ENCODE measurements at regions not wholly inside any gene's neighbourhood (a gene's known extent, or its start where the extent isn't known, plus 50 kb on each side); places are given as distances from the start of the nearest gene placed in this dataset.

DNA sequence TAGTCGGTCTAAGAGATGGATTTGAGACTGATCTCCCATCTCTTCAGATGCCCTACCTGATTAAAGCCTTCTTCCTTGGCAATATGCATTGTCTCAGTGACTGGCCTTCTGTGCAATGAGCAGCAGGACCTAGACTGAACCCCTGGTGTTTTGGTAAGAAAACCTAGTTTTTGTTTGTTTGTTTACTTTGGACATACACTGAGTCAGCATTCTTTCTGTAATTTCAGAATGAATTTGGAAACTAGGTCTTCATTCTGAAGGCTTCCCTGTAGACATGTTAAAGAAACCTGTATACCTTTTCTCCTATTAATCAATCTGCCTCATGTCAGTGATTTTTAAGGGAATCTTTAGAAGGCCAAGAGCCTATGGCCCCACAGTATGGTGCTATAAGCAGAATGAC, 597.5 kb upstream of the HTR2C start (continued):
- TF ChIP-seq, protein P1, sequence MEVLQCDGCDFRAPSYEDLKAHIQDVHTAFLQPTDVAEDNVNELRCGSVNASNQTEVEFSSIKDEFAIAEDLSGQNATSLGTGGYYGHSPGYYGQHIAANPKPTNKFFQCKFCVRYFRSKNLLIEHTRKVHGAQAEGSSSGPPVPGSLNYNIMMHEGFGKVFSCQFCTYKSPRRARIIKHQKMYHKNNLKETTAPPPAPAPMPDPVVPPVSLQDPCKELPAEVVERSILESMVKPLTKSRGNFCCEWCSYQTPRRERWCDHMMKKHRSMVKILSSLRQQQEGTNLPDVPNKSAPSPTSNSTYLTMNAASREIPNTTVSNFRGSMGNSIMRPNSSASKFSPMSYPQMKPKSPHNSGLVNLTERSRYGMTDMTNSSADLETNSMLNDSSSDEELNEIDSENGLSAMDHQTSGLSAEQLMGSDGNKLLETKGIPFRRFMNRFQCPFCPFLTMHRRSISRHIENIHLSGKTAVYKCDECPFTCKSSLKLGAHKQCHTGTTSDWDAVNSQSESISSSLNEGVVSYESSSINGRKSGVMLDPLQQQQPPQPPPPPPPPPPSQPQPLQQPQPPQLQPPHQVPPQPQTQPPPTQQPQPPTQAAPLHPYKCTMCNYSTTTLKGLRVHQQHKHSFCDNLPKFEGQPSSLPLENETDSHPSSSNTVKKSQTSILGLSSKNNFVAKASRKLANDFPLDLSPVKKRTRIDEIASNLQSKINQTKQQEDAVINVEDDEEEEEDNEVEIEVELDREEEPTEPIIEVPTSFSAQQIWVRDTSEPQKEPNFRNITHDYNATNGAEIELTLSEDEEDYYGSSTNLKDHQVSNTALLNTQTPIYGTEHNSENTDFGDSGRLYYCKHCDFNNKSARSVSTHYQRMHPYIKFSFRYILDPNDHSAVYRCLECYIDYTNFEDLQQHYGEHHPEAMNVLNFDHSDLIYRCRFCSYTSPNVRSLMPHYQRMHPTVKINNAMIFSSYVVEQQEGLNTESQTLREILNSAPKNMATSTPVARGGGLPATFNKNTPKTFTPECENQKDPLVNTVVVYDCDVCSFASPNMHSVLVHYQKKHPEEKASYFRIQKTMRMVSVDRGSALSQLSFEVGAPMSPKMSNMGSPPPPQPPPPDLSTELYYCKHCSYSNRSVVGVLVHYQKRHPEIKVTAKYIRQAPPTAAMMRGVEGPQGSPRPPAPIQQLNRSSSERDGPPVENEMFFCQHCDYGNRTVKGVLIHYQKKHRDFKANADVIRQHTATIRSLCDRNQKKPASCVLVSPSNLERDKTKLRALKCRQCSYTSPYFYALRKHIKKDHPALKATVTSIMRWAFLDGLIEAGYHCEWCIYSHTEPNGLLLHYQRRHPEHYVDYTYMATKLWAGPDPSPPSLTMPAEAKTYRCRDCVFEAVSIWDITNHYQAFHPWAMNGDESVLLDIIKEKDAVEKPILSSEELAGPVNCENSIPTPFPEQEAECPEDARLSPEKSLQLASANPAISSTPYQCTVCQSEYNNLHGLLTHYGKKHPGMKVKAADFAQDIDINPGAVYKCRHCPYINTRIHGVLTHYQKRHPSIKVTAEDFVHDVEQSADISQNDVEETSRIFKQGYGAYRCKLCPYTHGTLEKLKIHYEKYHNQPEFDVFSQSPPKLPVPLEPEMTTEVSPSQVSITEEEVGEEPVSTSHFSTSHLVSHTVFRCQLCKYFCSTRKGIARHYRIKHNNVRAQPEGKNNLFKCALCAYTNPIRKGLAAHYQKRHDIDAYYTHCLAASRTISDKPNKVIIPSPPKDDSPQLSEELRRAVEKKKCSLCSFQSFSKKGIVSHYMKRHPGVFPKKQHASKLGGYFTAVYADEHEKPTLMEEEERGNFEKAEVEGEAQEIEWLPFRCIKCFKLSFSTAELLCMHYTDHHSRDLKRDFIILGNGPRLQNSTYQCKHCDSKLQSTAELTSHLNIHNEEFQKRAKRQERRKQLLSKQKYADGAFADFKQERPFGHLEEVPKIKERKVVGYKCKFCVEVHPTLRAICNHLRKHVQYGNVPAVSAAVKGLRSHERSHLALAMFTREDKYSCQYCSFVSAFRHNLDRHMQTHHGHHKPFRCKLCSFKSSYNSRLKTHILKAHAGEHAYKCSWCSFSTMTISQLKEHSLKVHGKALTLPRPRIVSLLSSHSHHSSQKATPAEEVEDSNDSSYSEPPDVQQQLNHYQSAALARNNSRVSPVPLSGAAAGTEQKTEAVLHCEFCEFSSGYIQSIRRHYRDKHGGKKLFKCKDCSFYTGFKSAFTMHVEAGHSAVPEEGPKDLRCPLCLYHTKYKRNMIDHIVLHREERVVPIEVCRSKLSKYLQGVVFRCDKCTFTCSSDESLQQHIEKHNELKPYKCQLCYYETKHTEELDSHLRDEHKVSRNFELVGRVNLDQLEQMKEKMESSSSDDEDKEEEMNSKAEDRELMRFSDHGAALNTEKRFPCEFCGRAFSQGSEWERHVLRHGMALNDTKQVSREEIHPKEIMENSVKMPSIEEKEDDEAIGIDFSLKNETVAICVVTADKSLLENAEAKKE (CRISPR knock-in tag; IDR thresholded peaks at IDR 0.05): no peak
- TF ChIP-seq EZH2phosphoT487 (IDR thresholded peaks at IDR 0.05; ENCODE audit: unreplicated experiment) (no peak), JUNB (IDR thresholded peaks at IDR 0.05; ENCODE audit: unreplicated experiment) (no peak), NANOG (IDR thresholded peaks at IDR 0.05; ENCODE audit: borderline replicate concordance) (no peak), EZH2 (IDR thresholded peaks at IDR 0.05; ENCODE audit: low read depth, unreplicated experiment) (no peak), POLR2AphosphoS5 (IDR thresholded peaks at IDR 0.05; ENCODE audit: low read depth) (no peak), ZNF114 (CRISPR knock-in tag; IDR thresholded peaks at IDR 0.05) (no peak), CREB1 (CRISPR knock-in tag; IDR thresholded peaks at IDR 0.05; ENCODE audit: low read depth) (no peak)
- TF ChIP-seq, protein P2, sequence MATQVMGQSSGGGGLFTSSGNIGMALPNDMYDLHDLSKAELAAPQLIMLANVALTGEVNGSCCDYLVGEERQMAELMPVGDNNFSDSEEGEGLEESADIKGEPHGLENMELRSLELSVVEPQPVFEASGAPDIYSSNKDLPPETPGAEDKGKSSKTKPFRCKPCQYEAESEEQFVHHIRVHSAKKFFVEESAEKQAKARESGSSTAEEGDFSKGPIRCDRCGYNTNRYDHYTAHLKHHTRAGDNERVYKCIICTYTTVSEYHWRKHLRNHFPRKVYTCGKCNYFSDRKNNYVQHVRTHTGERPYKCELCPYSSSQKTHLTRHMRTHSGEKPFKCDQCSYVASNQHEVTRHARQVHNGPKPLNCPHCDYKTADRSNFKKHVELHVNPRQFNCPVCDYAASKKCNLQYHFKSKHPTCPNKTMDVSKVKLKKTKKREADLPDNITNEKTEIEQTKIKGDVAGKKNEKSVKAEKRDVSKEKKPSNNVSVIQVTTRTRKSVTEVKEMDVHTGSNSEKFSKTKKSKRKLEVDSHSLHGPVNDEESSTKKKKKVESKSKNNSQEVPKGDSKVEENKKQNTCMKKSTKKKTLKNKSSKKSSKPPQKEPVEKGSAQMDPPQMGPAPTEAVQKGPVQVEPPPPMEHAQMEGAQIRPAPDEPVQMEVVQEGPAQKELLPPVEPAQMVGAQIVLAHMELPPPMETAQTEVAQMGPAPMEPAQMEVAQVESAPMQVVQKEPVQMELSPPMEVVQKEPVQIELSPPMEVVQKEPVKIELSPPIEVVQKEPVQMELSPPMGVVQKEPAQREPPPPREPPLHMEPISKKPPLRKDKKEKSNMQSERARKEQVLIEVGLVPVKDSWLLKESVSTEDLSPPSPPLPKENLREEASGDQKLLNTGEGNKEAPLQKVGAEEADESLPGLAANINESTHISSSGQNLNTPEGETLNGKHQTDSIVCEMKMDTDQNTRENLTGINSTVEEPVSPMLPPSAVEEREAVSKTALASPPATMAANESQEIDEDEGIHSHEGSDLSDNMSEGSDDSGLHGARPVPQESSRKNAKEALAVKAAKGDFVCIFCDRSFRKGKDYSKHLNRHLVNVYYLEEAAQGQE (IDR thresholded peaks at IDR 0.05; ENCODE audit: unreplicated experiment): no peak

Data from GM23338 (cell line).